Sigmoid colon (tissue), 4 donors: ENCODE measurements at regions not wholly inside any gene's neighbourhood (a gene's known extent, or its start where the extent isn't known, plus 50 kb on each side); places are given as distances from the start of the nearest gene placed in this dataset.

Source experiments
- EP300 ChIP-seq, 4 donors: sonication (generic); formaldehyde crosslinking; IDR thresholded peaks; one replicate each; pipeline ENCODE4 v1.6.1; 2017; ENCODE audit warnings: antibody characterized with exemption in 4 of 4
- POLR2AphosphoS5 ChIP-seq, 4 donors: sonication (generic); formaldehyde crosslinking; IDR thresholded peaks; one replicate each; pipeline ENCODE4 v1.6.1; 2017; ENCODE audit warnings: antibody characterized with exemption in 4 of 4
- TF ChIP-seq, protein P1 (sequence below), 4 experiments: fragments of 450-650 bp in 3 of 4; fragments of 200-600 bp in 1 of 4; IDR thresholded peaks; one replicate each; pipeline ENCODE4 v1.5.1; 2016 to 2019; ENCODE audit warnings: antibody characterized with exemption in 4 of 4, mild to moderate bottlenecking in 3 of 4, moderate library complexity in 2 of 4

DNA sequence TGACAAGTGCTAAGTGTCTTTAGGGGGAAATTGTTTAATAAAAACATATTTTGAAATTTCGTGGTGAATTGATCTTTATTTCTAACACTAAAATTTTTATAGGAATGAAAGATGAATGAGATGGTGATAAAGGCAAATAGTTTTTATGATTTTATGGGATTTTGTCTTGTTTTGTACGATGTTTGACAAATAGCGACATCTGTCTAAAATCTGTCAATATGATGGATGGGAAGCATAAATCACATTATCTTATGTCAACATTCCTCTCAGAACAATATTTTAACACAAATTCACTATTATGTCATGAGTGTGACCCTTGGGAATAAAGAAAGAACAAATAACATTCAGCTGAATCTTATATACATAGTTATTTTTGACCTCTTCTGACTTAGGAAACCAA lies 852.0 kb upstream of the CDH6 start:
- TF ChIP-seq, protein P1, sequence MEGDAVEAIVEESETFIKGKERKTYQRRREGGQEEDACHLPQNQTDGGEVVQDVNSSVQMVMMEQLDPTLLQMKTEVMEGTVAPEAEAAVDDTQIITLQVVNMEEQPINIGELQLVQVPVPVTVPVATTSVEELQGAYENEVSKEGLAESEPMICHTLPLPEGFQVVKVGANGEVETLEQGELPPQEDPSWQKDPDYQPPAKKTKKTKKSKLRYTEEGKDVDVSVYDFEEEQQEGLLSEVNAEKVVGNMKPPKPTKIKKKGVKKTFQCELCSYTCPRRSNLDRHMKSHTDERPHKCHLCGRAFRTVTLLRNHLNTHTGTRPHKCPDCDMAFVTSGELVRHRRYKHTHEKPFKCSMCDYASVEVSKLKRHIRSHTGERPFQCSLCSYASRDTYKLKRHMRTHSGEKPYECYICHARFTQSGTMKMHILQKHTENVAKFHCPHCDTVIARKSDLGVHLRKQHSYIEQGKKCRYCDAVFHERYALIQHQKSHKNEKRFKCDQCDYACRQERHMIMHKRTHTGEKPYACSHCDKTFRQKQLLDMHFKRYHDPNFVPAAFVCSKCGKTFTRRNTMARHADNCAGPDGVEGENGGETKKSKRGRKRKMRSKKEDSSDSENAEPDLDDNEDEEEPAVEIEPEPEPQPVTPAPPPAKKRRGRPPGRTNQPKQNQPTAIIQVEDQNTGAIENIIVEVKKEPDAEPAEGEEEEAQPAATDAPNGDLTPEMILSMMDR (IDR thresholded peaks at IDR 0.05), result no peak
- TF ChIP-seq POLR2AphosphoS5 (IDR thresholded peaks at IDR 0.05), result no peak
- TF ChIP-seq EP300 (IDR thresholded peaks at IDR 0.05), result no peak
